ENCODE measurements at regions not wholly inside any gene's neighbourhood (a gene's known extent, or its start where the extent isn't known, plus 50 kb on each side); places are given as distances from the start of the nearest gene placed in this dataset.

- no peaks in the 10 kb centered on the region for H4K20me1 ChIP-seq (replicated peaks; ENCODE audit: control insufficient read depth, extremely low read depth, insufficient read depth, low read length)
- H2AFZ ChIP-seq (ENCODE audit: low read depth, low read length), result no peak overlapping the region
- H3K4me2 ChIP-seq (ENCODE audit: insufficient read depth, low read length), result no peak overlapping the region
- H3K36me3 ChIP-seq (ENCODE audit: control insufficient read depth in 2 of 2, extremely low read depth in 1 of 2, insufficient read depth in 2 of 2, low read length in 2 of 2), result no peaks in the 10 kb centered on the region
- H3K4me1 ChIP-seq (ENCODE audit: control insufficient read depth, extremely low read depth, insufficient read depth, low read length), result no peaks in the 10 kb centered on the region
- no peaks in the 10 kb centered on the region for H3K27me3 ChIP-seq (ENCODE audit: control insufficient read depth in 2 of 2, insufficient read depth in 2 of 2, low read length in 2 of 2)
- TF ChIP-seq GATA2 (IDR thresholded peaks at IDR 0.05; ENCODE audit: insufficient read depth, insufficient read length, low read depth, low read length) (no peak), POLR2AphosphoS5 (IDR thresholded peaks at IDR 0.05; ENCODE audit: insufficient read depth, low read depth, low read length) (no peak), MAX (IDR thresholded peaks at IDR 0.05; ENCODE audit: insufficient read depth, insufficient read length) (no peak), FOS (IDR thresholded peaks at IDR 0.05; ENCODE audit: borderline replicate concordance, insufficient read depth, low read length) (no peak), POLR2A (IDR thresholded peaks at IDR 0.05; ENCODE audit: low read depth, low read length) (no peak), CTCF (IDR thresholded peaks at IDR 0.05; ENCODE audit: extremely low read depth in 1 of 2, insufficient read depth in 1 of 2, low read depth in 1 of 2, low read length in 2 of 2) (no peak), MYC (IDR thresholded peaks at IDR 0.05; ENCODE audit: low read depth, low read length) (no peak), EZH2 (IDR thresholded peaks at IDR 0.05; ENCODE audit: borderline replicate concordance, low read depth, low read length, severe bottlenecking) (no peak), JUN (IDR thresholded peaks at IDR 0.05; ENCODE audit: borderline replicate concordance, insufficient read depth, insufficient read length, low read depth) (no peak)
- no peak for FAIRE-seq
- no peak overlapping the region for H3K4me3 ChIP-seq (replicated peaks in 1 of 3; ENCODE audit: insufficient read depth in 1 of 3, low read depth in 1 of 3, low read length in 3 of 3)
- no peak overlapping the region for H3K27ac ChIP-seq (ENCODE audit: insufficient read depth, low read depth, low read length)
- no peaks in the 10 kb centered on the region for H3K9me3 ChIP-seq (replicated peaks; ENCODE audit: control insufficient read depth, insufficient read depth, low read length)
- no peaks in the 10 kb centered on the region for H3K79me2 ChIP-seq (ENCODE audit: control insufficient read depth, insufficient read depth, low read length)
- ChIA-PET CTCF (interaction anchor here (1.4 kb wide), 1 partner anchor 243 kb away, joined by 5 read pairs; no protein-coding TSS in a partner anchor), POLR2A (no interaction called here)
- no peaks in the 10 kb centered on the region for H3K9me1 ChIP-seq (replicated peaks; ENCODE audit: control insufficient read depth, extremely low read depth, insufficient read depth, low read length)
- peak; percentile 54 for DNase-seq (ENCODE audit: low read depth, low spot score)
- intact Hi-C loops (cut with micrococcal nuclease), result no loop called here
- no TSS peak for BruUV-seq (replicated peaks)
- no peak overlapping the region for H3K9ac ChIP-seq (replicated peaks; ENCODE audit: extremely low read depth, insufficient read depth, low read length)
- dilution Hi-C loops (cut with MboI; ENCODE audit: extremely low pct_ligation_motif_present, low sequenced_read_pairs), result no loop called here
These were observed 80.4 kb downstream of the MYEOV start for GRCh38 chr11:69374110-69374945.
